ENCODE measurements at regions not wholly inside any gene's neighbourhood (a gene's known extent, or its start where the extent isn't known, plus 50 kb on each side); places are given as distances from the start of the nearest gene placed in this dataset.

GRCh38 chrX:115957862-115958490 lies 212.6 kb upstream of the AGTR2 start:
- Mint-ChIP-seq H3K27me3 (ENCODE audit: unreplicated experiment) (peaks cover 4% of the 10 kb centered on the region), H3K27ac (ENCODE audit: unreplicated experiment) (no peak overlapping the region), H3K36me3 (ENCODE audit: unreplicated experiment) (no peaks in the 10 kb centered on the region), H3K4me3 (ENCODE audit: unreplicated experiment) (no peak overlapping the region), H3K4me1 (ENCODE audit: low read depth, unreplicated experiment) (no peaks in the 10 kb centered on the region), H3K9me3 (ENCODE audit: unreplicated experiment) (no peaks in the 10 kb centered on the region)
- DNase-seq = no peak
- TF ChIP-seq CTCF (IDR thresholded peaks at IDR 0.05; ENCODE audit: partially characterized antibody, unreplicated experiment) = no peak

DNA sequence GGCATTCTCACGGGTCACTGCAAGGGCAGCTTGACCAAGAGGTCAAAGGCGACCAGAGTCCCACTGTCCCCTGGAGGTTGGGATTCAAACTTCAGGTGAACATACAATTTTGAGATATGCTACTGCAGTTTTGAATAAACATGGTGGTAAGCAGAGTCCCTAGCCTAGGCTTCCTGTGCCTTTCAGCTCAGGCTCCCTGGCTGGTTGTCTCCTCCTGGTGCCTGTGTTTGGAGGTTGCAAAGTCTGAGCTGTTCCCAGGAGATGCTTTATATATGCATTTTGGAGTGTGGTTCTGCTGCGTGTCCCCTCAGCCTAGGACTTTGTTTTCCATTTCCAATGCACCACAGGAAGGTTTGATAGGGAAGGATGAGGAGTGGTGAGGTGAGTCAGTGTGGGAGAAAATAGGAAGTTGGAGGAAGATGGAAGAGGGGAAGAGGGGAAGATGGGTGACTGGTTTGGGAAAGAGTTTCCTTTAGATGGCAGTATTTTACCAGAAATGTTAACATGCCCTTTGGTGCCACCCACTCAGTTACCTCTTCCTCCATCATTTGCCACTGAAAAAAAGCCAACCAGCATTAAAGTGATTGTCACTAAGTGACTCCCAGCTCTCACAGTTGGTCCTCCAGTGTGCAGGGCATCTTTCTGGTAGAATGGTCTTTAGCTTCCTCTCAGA lies 211.7 kb upstream of the AGTR2 start:
- Mint-ChIP-seq H3K9me3 (ENCODE audit: unreplicated experiment) (no peaks in the 10 kb centered on the region), H3K27me3 (ENCODE audit: unreplicated experiment) (peaks cover 4% of the 10 kb centered on the region), H3K27ac (ENCODE audit: unreplicated experiment) (no peak overlapping the region), H3K4me1 (ENCODE audit: low read depth, unreplicated experiment) (no peaks in the 10 kb centered on the region), H3K4me3 (ENCODE audit: unreplicated experiment) (no peak overlapping the region), H3K36me3 (ENCODE audit: unreplicated experiment) (no peaks in the 10 kb centered on the region)
- DNase-seq = no peak
- no peak for TF ChIP-seq CTCF (IDR thresholded peaks at IDR 0.05; ENCODE audit: partially characterized antibody, unreplicated experiment)

GRCh38 chrX:115960440-115961084 lies 210.0 kb upstream of the AGTR2 start:
- no peaks in the 10 kb centered on the region for H3K36me3 Mint-ChIP-seq (ENCODE audit: unreplicated experiment)
- TF ChIP-seq CTCF (IDR thresholded peaks at IDR 0.05; ENCODE audit: partially characterized antibody, unreplicated experiment) = no peak
- peaks cover 1% of the 10 kb centered on the region for H3K4me1 Mint-ChIP-seq (ENCODE audit: low read depth, unreplicated experiment)
- no peak for DNase-seq
- H3K27ac Mint-ChIP-seq (ENCODE audit: unreplicated experiment) = no peak overlapping the region
- H3K4me3 Mint-ChIP-seq (ENCODE audit: unreplicated experiment) = no peak overlapping the region
- peaks cover 4% of the 10 kb centered on the region for H3K27me3 Mint-ChIP-seq (ENCODE audit: unreplicated experiment)
- no peaks in the 10 kb centered on the region for H3K9me3 Mint-ChIP-seq (ENCODE audit: unreplicated experiment)

DNA sequence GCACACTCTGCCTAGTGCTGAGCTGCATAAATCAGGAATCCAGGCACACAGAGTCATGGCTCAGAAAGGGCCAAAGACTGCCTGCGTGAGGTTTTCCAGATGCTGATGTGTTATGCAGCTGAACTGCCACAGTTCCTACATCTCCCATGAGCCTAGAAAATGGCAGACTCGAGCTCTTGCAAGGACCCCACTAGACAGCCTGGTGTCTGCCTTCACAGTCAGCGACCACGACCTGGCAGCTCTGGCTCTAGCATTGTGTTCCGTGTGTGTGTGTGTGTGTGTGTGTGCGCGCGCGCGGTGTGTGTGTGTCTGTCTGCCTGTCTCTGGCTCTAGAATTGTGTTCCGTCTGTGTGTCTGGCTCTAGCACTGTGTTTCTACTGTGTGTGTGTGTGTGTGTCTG lies 203.6 kb upstream of the AGTR2 start:
- no peaks in the 10 kb centered on the region for H3K27me3 Mint-ChIP-seq (ENCODE audit: unreplicated experiment)
- peaks cover 2% of the 10 kb centered on the region for H3K9me3 Mint-ChIP-seq (ENCODE audit: unreplicated experiment)
- no peaks in the 10 kb centered on the region for H3K36me3 Mint-ChIP-seq (ENCODE audit: unreplicated experiment)
- TF ChIP-seq CTCF (IDR thresholded peaks at IDR 0.05; ENCODE audit: partially characterized antibody, unreplicated experiment) = no peak
- no peak overlapping the region for H3K27ac Mint-ChIP-seq (ENCODE audit: unreplicated experiment)
- H3K4me3 Mint-ChIP-seq (ENCODE audit: unreplicated experiment) = peak overlapping the region; percentile 28
- peaks cover 8% of the 10 kb centered on the region for H3K4me1 Mint-ChIP-seq (ENCODE audit: low read depth, unreplicated experiment)
- DNase-seq = no peak

Measured in glutamatergic neuron (in vitro differentiated cells).